Fibroblast of villous mesenchyme (primary cell): ENCODE measurements at regions not wholly inside any gene's neighbourhood (a gene's known extent, or its start where the extent isn't known, plus 50 kb on each side); places are given as distances from the start of the nearest gene placed in this dataset.
"Not testable (repeated sequence)": the region's sequence is repeated elsewhere in the genome, so short reads cannot be mapped to it uniquely, and the experiment has no call there.

Source experiments
- DNase-seq: peaks from one replicate; pipeline ENCODE4 v3.0.0-alpha.2; 2010; ENCODE audit warnings: low read depth
- H3K4me3 ChIP-seq: 2 replicates; pipeline ENCODE4 v1.5.1; 2011; ENCODE audit warnings: low read depth, mild to moderate bottlenecking, low read length
- TF ChIP-seq, protein P1 (sequence below): IDR thresholded peaks from 2 replicates; pipeline ENCODE4 v1.5.1; 2012; ENCODE audit warnings: low read depth, mild to moderate bottlenecking, low read length; ENCODE audit not compliant: insufficient read depth

DNA sequence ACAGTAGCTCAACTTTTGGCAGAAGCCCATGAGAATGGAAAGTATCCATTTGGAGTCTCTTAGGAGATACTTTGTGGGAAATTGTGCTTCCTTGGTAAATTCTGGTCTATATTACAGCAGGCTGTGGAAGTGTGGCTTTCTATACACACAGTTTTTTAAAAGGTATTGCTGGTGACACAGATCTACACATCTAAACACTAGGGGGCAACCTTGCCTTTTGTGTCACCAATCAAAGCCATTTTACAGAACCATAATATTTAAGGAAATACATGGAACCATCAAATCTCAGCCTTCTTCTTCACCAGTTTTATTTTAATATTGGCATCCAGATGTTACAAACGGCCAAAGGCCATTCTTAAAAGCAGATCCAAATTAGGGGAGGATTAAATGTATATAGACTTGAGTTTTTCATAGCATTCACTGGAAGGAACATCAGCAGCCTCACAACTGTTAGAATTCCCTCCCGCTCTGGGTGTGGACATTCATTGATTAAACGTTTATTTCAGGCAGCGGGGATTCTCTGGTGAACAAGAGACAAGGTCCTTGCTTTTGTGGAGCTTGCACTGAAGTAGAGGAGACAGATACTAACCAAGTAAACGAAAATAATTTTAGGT, 132.4 kb upstream of the EPB41L4A start:
- DNase-seq: peak; percentile 74
- TF ChIP-seq, protein P1, sequence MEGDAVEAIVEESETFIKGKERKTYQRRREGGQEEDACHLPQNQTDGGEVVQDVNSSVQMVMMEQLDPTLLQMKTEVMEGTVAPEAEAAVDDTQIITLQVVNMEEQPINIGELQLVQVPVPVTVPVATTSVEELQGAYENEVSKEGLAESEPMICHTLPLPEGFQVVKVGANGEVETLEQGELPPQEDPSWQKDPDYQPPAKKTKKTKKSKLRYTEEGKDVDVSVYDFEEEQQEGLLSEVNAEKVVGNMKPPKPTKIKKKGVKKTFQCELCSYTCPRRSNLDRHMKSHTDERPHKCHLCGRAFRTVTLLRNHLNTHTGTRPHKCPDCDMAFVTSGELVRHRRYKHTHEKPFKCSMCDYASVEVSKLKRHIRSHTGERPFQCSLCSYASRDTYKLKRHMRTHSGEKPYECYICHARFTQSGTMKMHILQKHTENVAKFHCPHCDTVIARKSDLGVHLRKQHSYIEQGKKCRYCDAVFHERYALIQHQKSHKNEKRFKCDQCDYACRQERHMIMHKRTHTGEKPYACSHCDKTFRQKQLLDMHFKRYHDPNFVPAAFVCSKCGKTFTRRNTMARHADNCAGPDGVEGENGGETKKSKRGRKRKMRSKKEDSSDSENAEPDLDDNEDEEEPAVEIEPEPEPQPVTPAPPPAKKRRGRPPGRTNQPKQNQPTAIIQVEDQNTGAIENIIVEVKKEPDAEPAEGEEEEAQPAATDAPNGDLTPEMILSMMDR: peak; percentile 73

DNA sequence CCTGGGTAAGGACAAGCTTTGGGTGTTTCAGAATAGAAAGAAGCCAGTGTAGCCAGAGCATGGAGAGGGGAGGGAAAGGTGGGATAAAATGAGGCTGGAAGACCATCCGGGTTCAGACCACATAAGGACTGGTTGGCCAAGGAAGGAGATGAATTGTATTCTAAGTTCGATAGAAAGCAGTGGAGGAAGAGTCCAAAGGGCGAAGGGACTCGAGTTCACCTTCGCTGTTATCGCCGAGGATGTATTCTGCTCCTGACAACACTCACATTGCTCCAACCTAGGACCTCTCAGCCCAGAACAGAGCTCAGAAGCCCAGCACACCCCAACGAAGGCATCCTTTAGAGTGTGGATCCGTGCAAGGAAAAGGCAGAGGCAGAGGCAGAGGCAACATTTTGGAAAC, 133.1 kb upstream of the EPB41L4A start:
- TF ChIP-seq, protein P1: no peak
- no peak overlapping the region for H3K4me3 ChIP-seq
- DNase-seq: no peak

More for the DNA sequence above, 132.4 kb upstream of the EPB41L4A start:
- no peak overlapping the region for H3K4me3 ChIP-seq

DNA sequence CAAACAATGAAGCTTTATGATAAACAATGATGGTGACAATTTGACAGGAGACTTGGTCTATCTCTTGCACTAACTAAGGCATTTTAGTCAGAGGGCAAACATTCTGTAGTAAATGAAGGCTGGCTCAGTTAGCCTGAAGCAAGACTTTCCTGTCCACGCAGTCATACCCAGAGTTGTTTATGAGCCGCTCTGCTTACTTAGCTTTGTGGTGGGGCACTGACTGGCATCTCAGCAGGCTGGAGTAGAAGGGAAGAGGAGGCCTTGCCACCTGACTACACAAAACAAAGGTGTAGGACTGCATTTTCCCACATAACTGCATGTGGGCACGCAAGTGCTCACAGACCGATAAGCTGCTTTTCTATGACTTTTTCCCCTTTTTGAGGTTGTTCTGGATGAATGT, 133.7 kb upstream of the EPB41L4A start:
- TF ChIP-seq, protein P1: no peak
- H3K4me3 ChIP-seq: no peak overlapping the region
- DNase-seq: no peak

DNA sequence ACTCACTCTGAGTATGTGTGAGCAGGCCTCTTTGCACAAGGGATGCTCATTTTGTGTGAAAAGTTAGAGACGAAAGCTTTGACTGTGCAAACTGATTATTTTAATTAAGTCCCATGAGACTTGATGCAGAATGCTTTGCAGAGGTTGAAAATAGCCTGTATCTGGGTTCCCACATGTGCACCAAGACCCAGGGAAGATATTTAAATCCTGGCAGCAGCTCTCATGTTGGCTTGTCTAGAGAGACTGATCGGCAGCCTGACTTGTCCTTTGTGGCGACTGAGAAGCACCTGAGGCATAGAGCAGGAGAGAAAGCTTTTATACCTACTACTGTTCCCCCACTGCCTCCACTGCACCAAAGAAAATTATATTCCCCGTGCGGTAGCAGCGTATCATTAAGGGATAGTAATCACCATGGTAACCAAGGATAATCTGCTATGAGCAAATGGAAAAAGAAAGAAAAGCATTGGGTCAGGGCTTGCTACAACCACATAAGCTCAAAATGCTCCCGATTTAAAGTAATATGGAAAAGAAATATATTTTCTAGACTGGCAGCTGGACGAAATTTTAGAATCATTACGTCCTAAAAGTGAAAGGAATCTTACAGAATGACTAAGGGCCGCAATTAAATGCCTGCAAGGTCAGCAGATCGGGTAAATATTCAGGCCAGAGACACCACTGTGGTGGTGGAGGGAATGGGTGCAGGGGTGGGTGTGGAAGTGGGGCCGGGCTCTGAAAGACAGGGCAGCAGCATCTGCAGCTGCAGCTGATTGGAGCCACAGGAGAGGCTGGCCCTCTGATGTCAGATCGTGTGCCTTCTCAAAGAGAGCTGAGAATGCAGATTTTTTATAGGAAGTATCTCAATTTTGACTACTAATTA, 135.3 kb upstream of the EPB41L4A start:
- DNase-seq: no peak

DNA sequence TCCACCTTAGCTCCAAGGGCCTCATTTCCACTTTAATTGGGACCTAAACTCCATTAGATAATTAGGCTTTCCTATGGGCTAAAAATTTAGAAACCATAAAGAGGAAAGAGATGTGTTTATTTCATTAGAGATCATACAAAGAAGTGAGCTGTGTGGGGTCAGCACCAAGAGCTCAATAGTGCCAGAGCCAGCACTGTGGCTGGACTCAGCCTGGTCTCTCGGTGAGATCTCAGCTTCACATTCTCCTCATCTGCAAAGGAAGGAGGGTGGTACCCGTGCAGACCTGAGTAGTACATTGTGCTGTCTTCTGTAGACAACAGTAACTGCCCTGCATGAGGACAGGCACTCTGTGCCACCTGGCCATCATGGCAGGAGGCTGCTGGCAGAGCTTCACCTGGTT, 136.1 kb upstream of the EPB41L4A start:
- TF ChIP-seq, protein P1: no peak
- no peak for DNase-seq
- H3K4me3 ChIP-seq: no peak overlapping the region

More for the DNA sequence above, 135.3 kb upstream of the EPB41L4A start:
- TF ChIP-seq, protein P1: no peak
- H3K4me3 ChIP-seq: no peak overlapping the region

DNA sequence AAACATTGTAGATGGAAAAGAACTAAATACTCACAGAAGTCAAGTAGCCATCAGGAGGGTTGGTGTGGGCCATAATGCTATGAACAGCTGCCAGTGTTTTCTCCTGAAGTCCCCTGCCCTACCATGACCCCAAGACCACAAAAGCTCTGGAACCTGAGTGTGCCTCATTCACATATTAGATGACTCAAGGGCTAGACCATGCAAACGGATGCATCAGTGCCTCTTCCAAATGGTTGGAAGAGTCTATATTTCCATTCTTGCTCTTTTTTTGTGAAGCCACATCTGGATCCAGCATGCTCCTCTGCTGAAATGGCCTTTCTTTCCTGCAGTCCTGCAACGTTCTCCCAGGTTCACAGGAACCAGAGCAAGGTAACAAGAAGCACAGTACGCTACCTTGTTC, 136.6 kb upstream of the EPB41L4A start:
- no peak for DNase-seq
- no peak overlapping the region for H3K4me3 ChIP-seq
- TF ChIP-seq, protein P1: no peak

DNA sequence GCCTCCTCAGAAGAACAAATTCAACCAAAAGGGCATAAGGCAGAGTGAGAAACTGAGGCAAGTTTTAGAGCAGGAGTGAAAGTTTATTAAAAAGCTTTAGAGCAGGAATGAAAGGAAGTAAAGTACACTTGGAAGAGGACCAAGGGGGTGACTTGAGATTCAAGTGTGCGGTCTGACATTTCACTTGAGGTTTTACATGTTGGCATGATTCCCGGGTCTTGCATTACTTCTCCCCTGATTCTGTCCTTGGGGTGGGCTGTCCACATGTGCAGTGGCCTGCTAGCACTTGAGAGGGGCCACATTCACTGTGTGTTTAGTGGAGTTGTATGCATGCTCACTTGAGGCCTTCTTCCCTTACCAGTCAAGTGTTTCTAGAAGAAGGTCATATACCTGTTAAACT, 140.4 kb upstream of the EPB41L4A start:
- H3K4me3 ChIP-seq: not testable (repeated sequence)
- peak; percentile 23 for DNase-seq
